Umbilical cord (tissue), 1 donor: ENCODE measurements at regions not wholly inside any gene's neighbourhood (a gene's known extent, or its start where the extent isn't known, plus 50 kb on each side); places are given as distances from the start of the nearest gene placed in this dataset.

ENCODE experiments used
- DNase-seq: peaks from one replicate; pipeline ENCODE4 v3.0.0-alpha.2; 2015; ENCODE audit warnings: low spot score

GRCh38 chr5:38029397-38030065 is 189.7 kb upstream of the GDNF start:
- DNase-seq = no peak

GRCh38 chr5:38023799-38024198 is 184.0 kb upstream of the GDNF start:
- no peak for DNase-seq

- no peak for DNase-seq
Observed at GRCh38 chr5:38023371-38023770, 183.5 kb upstream of the GDNF start.

- no peak for DNase-seq
Observed at GRCh38 chr5:38022631-38023030, 182.8 kb upstream of the GDNF start.

- DNase-seq = no peak
Observed at GRCh38 chr5:38018016-38018415, 178.2 kb upstream of the GDNF start.

GRCh38 chr5:38013107-38013506 is 173.3 kb upstream of the GDNF start:
- no peak for DNase-seq

- no peak for DNase-seq
Observed at GRCh38 chr5:38011668-38012188, 171.9 kb upstream of the GDNF start.

GRCh38 chr5:38009749-38010358 is 170.0 kb upstream of the GDNF start:
- peak; percentile 19 for DNase-seq

- no peak for DNase-seq
Observed at GRCh38 chr5:38008198-38008597, 168.4 kb upstream of the GDNF start.

- DNase-seq = no peak
Observed at GRCh38 chr5:37999593-37999992, 159.8 kb upstream of the GDNF start.

- DNase-seq = no peak
Observed at GRCh38 chr5:37996918-37997317, 157.1 kb upstream of the GDNF start.

- no peak for DNase-seq
Observed at GRCh38 chr5:37994729-37995128, 154.9 kb upstream of the GDNF start.

GRCh38 chr5:37991301-37992299 is 151.8 kb upstream of the GDNF start:
- no peak for DNase-seq

- DNase-seq = no peak
Observed at GRCh38 chr5:37989884-37990283, 150.0 kb upstream of the GDNF start.

GRCh38 chr5:37988454-37989046 is 148.7 kb upstream of the GDNF start:
- DNase-seq = no peak

- DNase-seq = no peak
Observed at GRCh38 chr5:37984300-37984699, 144.5 kb upstream of the GDNF start.

- no peak for DNase-seq
Observed at GRCh38 chr5:37983463-37983862, 143.6 kb upstream of the GDNF start.

- DNase-seq = no peak
Observed at GRCh38 chr5:37979559-37979958, 139.7 kb upstream of the GDNF start.

- DNase-seq = peak; percentile 20
Observed at GRCh38 chr5:37975531-37975930, 135.7 kb upstream of the GDNF start.

- DNase-seq = no peak
Observed at GRCh38 chr5:37971483-37972024, 131.7 kb upstream of the GDNF start.

- peak; percentile 39 for DNase-seq
Observed at GRCh38 chr5:37966871-37967270, 127.0 kb upstream of the GDNF start.
